HepG2 (cell line): ENCODE measurements at regions not wholly inside any gene's neighbourhood (a gene's known extent, or its start where the extent isn't known, plus 50 kb on each side); places are given as distances from the start of the nearest gene placed in this dataset.

Experiments
- FOXK2 ChIP-seq: fragments of 450-650 bp; IDR thresholded peaks from 2 replicates; pipeline ENCODE4 v1.6.1; 2016
- HOXA7 ChIP-seq: sonication (generic); formaldehyde crosslinking; IDR thresholded peaks from 2 replicates; pipeline ENCODE4 v1.8.1; 2022; ENCODE audit warnings: mild to moderate bottlenecking, missing genetic modification reagents, moderate library complexity
- RFX5 ChIP-seq: IDR thresholded peaks from 2 replicates; pipeline ENCODE4 v1.6.1; 2011; ENCODE audit warnings: low read depth, low read length, improper control_type of control experiment
- SETDB1 ChIP-seq: sonication (generic); formaldehyde crosslinking; IDR thresholded peaks from 2 replicates; pipeline ENCODE4 v1.5.1; 2020; ENCODE audit warnings: missing genetic modification reagents, mild to moderate bottlenecking, borderline replicate concordance
- TBP ChIP-seq: sonication (generic); formaldehyde crosslinking; IDR thresholded peaks from 2 replicates; pipeline ENCODE4 v1.5.0; 2020; ENCODE audit warnings: missing genetic modification reagents
- ZNF484 ChIP-seq: sonication (generic); formaldehyde crosslinking; IDR thresholded peaks from 2 replicates; pipeline ENCODE4 v1.5.1; 2020; ENCODE audit warnings: mild to moderate bottlenecking, low read depth, missing genetic modification reagents, borderline replicate concordance
- ZNF792 ChIP-seq: IDR thresholded peaks from 2 replicates; pipeline ENCODE4 v1.6.1; 2016
- TF ChIP-seq, protein P1 (sequence below): sonication (generic); formaldehyde crosslinking; IDR thresholded peaks from 2 replicates; pipeline ENCODE4 v1.4.0; 2020; ENCODE audit warnings: missing genetic modification reagents

DNA sequence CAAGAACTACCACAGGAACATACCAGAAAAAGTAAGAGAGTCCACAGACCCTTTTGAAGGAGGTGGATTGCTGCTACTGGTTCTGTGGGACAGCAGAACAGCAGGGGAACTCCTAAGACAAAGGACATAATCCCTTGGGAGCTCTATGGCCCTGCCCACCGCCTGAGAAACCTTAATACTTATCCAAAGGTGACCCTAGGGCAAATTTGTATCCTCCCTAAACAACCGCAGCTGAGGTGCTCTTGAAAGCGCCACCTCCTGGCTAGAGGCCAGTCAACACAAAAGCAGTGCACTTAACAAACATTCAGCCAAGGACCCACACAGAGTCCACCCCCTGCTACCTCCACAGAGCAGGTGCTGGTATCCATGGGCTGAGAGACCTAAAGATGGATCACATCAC is 136.8 kb downstream of the ADAM29 start:
- TF ChIP-seq SETDB1 (CRISPR knock-in tag) (no peak), RFX5 (no peak), ZNF484 (CRISPR knock-in tag) (no peak), HOXA7 (no peak), TBP (CRISPR knock-in tag) (no peak), ZNF792 (CRISPR knock-in tag) (no peak), FOXK2 (no peak)
- TF ChIP-seq, protein P1, sequence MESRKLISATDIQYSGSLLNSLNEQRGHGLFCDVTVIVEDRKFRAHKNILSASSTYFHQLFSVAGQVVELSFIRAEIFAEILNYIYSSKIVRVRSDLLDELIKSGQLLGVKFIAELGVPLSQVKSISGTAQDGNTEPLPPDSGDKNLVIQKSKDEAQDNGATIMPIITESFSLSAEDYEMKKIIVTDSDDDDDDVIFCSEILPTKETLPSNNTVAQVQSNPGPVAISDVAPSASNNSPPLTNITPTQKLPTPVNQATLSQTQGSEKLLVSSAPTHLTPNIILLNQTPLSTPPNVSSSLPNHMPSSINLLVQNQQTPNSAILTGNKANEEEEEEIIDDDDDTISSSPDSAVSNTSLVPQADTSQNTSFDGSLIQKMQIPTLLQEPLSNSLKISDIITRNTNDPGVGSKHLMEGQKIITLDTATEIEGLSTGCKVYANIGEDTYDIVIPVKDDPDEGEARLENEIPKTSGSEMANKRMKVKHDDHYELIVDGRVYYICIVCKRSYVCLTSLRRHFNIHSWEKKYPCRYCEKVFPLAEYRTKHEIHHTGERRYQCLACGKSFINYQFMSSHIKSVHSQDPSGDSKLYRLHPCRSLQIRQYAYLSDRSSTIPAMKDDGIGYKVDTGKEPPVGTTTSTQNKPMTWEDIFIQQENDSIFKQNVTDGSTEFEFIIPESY: no peak
